Embryonic facial prominence (tissue), 1 donor: ENCODE measurements at regions not wholly inside any gene's neighbourhood (a gene's known extent, or its start where the extent isn't known, plus 50 kb on each side); places are given as distances from the start of the nearest gene placed in this dataset.
"Not testable (repeated sequence)": the region's sequence is repeated elsewhere in the genome, so short reads cannot be mapped to it uniquely, and the experiment has no call there.

Experiments
- DNase-seq: peaks from one replicate; pipeline ENCODE4 v3.0.0-alpha.2; 2016; ENCODE audit errors: extremely low spot score

DNA sequence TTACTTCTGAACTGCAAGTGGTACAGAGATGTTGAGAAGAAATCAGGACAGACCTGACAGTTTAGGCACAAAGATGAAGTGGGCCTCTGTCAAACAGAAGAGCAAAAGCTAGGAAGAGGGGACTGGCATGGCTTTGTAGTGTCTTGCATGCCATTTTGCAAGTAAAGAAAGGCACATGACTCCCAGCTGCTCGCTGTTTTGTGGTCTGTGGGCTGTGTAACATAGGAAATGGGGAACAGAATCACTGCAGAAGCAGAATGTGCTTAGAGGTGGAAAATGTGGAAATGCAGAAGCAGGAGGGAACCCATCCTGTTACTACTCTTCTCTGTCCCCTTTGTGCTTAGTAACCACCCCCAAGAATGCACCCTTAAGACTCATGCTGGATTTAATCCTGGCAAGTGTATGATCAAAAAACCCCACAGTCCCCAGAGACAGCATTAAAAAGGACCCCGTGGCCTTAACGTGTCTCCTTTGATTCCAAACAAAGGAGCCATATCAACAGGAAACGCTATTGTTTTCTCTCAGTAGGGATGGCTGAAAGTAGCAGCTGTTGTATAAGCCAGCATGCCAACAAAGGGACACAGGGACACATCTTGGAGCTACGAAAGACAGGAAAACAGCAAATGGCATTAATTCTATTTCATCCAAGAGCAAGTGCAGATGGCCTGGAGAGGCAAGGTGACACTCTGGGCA is 177.6 kb upstream of the GLRA2 start:
- DNase-seq: no peak

DNA sequence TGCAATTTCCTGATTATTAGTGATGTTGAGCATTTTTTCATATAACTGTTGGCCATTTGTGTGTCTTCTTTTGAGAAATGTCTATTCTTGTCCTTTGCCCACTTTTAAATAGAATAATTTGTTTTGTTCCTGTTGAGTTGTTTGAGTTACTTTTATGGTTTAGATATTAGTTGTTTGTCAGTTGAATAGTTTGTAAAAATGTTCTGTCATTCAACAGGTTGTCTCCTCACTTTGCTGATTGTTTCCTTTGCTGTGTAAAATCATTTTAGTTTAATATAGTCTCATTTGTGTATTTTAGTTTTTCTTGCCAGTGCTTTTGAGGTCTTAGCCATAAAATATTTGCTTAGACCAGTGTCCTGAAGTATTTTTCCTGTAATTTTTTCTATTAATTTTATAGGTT is 181.8 kb upstream of the GLRA2 start:
- no peak for DNase-seq

DNA sequence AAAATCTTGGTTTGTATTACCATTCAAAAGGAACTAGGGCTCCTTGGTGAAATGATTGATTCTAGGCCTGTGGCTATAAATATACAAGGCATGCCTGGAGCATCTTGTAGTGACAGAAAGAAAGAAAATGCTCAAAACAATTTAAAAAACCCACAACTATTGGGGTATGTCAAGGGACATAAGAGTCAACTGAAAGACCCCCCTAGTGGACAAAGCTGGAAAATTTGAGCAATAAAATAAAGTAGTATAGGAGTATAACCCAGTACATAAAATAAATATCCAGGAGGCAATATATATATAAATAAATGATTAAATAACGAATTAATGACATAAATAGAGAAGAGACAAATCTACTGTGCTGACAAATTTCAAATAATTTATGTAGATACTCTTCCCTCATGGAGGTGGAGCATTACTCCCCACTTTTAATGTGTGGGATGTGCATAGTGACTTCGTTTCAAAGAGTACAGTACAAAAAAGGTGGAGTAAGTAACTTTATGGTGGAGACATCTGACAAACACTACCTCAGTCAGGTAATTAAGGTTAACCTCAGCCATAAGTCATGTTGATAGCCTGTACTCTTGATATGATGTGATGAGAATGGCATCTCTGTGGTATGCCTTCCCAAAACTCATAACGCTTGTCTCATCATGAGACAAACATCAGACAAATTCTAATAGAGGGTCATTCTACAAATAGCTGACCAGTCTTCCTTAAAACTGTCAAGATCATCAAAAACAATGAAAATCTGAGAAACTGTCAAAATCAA is 185.0 kb upstream of the GLRA2 start:
- no peak for DNase-seq

DNA sequence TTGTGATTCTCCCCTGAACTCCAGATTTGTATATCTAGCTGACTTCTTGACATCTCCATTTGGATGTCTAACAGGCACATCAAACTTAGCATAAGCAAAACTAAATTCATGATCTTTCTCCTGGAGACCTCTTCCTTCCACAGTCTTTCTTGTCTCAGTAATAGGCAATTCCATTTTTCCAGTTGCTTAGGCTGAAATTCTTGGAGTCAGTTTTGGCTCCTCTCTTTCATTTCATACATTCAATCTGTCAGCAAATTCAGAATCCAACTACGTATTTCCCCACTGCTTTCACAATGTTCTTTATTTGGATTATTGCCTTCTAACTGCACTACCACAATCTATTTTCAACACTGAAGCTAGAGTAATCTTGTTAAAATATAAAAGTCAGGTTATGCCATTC is 219.9 kb upstream of the GLRA2 start:
- no peak for DNase-seq

DNA sequence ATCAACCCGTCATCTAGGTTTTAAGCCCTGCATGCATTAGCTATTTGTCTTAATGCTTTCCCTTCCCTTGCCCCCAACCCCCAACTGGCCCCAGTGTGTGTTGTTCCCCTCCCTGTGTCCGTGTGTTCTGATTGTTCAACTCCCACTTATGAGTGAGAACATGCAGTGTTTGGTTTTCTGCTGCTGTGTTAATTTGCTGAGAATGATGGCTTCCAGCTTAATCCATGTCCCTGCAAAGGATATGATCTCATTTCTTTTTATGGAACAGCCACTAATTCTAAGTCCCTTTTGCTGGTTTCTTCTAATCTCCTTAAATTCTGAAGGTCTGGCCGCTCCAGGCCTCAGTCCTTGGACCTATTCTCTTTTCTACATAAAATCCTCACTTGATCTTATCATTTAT is 220.4 kb upstream of the GLRA2 start:
- DNase-seq: not testable (repeated sequence)

DNA sequence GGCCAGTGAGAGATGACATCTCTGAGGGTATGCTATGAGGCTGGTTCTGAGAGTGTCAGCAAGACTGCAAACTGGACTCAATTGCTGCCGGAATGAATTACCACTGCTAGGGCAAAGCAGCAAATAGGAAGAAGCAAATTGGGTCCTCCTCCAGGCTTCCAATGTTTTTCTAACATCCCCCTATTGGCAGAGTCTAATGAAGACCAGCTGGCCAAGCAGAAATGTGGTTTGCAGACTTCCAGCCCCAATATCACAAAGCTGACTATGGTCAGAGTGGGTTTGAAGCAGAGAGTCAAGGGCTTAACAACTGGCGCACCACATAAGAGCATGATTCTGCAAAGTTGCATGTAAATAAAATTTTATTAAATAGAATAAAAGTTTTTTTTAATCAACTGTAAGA is 225.4 kb upstream of the GLRA2 start:
- no peak for DNase-seq

DNA sequence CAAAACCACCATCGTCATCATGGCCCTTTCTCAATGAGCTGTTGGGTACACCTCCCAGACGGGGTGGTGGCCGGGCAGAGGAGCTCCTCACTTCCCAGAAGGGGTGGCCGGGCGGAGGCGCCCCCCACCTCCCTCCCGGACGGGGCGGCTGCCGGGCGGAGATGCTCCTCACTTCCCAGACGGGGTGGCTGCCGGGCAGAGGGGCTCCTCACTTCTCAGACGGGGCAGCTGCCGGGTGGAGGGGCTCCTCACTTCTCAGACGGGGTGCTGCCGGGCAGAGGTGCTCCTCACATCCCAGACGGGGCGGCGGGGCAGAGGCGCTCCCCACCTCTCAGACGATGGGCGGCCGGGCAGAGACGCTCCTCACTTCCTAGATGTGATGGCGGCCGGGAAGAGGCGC is 226.8 kb upstream of the GLRA2 start:
- DNase-seq: not testable (repeated sequence)

DNA sequence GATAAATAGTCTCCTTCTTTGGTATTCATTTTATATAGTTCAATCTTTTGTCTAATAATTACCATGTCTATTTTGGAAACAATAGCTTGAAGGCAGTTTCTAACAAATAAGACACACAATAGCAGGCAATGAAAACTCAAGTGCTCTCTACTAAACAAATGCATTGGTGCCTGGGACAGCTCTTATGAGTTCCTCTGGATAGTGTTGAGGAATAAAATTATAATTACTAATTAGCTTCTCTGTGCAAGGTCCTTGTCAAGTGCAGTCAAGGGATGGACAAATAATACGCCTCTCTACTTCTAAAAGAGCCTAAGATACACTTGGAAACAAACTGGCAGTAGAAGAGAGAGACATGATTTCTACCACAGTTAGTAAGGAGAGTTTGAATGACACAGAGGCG is 229.0 kb upstream of the GLRA2 start:
- no peak for DNase-seq

DNA sequence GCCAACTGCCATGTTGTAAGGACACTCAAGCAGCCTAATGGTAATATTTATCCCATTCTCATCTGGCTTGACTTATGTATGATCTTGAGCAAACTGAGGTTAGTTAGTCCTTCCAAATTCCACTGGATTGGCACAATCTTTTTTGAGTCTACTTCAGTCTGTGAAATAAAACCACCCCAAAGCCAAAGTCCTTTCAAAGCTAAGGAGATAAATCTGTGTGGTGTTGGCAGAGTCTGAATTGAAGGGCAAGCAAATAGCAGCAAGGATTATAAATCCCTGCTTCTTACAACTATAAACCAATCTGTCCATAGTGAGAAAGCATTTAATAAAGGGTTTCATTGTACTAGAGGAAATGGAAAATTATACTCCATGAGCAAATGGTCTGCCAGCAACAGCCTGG is 233.9 kb upstream of the GLRA2 start:
- no peak for DNase-seq

DNA sequence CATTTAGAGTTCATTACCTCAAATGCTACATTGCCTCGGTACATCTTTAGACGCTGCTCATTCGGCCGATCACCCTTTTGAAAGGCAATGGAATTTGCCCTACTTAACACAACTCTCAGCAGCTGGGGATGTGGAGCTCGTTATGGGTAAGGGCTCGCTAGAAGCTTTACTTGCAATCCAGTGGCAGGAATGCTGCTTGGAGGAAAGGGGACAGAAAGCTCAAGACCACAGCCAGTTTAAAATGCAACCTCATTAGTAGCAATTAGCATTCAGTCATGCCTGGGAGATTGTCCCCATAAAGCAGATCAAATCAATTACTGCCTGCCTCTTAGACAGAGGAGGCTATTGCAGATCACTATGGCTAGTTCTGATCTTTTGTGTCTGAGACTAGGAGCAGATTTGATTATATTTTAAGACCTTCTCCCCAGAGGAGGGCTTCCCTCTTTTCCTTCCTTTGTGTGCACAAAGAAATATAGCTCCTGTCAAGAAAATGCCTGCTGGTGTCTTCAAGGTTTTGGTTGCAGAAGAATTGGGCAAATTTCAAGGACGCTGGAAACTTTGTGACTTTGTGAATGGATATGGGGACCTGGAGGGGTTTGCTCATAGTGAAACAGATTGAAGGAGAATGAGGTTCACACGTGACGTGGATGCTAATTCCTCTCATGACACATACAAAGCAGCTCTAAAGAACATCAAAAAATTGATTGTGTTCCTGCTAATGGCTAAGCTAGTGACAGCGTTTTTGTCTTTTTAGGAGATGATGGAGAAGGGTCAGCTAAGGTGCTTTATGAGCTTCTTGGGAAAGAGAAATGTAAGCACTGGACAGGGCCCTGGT is 237.5 kb upstream of the GLRA2 start:
- DNase-seq: no peak

DNA sequence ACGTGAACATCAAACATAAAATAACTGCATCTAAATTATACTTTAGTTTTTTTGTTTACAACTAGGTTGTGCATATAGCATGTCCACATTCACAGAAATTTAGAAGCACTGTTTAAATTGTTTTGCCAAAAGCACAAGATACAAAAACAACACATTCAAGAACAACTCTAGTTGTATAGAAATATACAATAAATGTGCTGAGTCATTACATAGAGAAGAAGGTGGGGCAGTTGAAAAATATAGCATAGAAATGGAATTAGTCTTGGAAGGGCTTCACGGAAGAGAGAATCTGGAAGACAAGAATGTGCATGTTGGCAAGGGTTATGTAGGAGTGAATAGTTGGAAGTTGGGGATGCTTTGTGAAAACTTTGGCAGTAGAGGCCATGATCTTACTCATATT is 239.0 kb upstream of the GLRA2 start:
- no peak for DNase-seq

DNA sequence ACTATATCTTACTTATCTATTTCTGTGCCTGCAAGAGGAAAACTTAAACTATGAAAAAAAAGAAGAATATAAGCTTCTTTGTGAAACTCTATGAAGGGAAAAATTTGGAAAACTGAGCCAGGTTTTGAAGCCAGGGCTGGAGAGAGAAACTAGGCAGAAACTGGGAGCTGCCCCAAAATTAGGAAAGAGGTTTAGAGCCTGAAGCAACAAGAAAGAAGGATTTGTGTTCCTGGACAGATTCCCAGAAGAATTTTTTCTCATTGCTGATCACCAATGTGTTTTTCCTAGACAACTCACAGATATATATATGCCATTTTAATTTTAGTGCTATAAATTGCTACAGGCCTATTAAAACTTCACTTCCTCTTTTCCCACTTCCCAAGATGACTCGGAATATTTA is 245.0 kb upstream of the GEMIN8 start:
- no peak for DNase-seq

DNA sequence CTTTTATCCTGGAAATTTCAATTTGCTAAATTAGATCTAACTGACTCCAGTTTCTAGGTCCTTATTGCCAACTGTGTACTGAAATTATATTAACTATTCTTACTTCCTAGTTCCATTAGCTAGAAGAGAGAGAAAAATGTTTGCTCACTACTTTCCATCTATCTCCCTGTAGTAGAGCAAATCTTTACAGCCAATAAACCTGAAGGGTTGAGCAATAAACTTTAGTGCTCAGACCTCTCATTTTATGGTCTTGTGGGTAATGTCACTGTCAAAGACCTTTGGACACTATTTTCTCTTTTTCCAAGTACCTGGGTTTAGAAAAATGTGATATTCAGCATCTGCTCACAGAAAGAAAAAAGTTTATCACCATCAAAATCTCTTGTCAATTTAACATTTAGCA is 237.5 kb upstream of the GEMIN8 start:
- no peak for DNase-seq

DNA sequence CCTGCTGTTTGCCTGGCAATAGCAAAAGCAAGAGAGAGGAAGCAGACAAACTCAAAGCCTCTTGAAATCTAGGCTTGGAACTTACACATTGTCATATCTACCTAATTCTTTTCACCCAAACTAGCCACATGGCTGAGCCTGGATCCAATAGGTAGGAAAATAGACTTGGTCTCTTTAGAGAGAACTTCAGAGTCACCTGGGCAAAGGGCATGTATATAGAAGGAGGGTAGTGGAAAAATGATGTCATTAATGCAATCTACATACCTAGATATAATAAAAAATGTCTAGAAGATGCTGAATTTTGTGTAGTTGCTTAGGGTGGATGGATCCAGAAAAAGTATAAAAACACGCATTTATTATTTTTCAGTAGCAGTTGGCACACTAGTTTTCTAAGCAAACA is 237.0 kb upstream of the GEMIN8 start:
- no peak for DNase-seq

DNA sequence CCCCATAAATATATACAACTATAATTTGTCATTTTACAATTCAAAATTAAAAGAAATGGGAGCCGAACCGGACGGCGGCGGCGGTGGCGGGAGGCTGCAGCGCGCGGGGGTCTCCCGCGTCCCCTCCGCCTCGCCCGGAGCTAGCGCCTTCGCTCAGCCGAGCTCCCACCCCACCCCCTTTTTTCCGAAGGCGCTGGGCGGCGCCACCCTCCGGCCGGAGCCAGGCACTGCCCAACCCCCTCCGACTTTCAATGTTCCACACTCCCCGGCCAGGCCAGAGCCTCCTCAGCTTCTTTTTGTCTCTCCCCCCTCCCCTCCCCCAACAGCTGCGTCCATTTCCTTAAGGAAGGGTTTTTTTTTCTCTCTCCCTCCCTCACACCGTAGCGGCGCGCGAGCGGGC is 214.1 kb upstream of the GEMIN8 start:
- no peak for DNase-seq

DNA sequence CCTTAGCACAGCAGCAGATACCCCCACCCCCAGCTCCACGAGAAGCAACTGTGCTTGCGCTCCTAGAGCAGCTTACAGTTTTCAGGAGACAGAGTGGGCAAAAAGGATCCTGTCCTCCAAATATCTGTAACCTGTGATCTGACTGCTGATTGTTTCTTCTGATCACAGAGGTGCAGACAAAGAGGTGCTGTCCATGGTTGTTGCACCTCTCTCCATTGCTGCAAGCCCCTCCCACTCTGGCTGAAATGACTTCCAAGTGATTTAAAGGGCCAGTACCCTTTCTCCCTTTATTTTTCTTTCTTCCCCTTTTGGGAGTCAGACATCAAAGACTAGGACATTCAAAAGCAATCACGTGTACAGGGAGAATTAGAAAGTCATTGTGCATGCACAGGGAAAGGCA is 205.3 kb upstream of the GEMIN8 start:
- no peak for DNase-seq

DNA sequence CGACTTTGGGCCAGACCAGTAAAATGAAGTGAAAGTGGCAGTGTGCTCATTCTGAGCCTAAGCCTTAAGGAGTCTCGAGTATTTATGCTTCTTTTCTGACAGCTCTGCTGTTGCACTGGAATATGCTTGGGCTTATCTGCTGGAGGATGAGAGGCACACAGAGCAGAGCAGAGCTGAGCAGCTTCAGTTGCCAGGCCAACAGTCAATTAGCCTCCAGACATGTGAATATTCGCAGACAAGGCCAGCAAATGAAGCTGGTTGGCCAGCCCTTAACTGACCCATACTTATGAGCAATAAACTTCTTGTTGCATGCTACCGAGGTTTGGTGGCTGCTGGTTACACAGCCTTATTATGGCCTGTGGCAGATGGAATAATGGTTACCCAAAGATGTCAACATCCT is 203.0 kb upstream of the GEMIN8 start:
- no peak for DNase-seq

DNA sequence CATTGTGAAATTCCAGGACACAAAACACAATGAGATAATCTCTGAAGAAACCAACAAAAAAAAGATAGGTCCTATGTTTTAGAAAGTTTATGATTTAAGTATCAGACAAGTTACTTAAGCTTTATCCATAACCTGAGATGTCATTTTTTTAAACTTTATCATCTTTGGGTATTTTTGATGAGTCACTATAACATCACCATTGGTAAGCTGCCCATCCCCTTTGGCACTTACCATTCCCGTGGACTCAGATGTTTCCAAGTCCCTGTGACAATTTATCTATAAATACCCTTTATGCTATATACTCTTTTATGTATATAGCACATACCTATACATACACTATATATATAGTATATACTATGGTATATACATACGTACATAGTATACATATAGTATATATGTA is 198.9 kb upstream of the GEMIN8 start:
- DNase-seq: no peak

DNA sequence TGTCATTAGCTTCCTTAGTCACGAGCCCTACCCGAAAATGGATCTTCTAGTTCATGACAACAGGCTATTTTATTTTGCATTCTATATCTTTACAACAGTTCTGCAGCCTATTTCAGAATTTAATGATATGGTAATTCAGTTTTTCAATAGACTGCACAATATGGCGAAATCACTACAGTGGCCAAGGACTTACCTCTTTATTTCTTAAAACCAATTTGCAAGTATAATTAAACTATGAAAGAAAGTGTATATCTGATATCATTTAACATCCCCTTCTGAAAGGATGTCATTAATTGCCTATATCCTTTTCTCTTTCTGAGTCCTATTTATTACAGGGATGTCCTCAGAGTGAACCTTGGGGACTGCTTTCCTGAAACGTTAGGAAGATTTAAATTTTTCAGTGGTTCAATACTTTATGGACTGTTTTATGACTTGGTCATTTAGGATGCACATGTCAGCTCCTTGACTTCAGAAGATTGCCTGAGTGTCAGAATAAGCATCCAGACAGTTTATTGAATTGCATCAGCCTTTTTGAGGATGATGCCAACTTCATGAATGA is 190.8 kb upstream of the GEMIN8 start:
- no peak for DNase-seq

DNA sequence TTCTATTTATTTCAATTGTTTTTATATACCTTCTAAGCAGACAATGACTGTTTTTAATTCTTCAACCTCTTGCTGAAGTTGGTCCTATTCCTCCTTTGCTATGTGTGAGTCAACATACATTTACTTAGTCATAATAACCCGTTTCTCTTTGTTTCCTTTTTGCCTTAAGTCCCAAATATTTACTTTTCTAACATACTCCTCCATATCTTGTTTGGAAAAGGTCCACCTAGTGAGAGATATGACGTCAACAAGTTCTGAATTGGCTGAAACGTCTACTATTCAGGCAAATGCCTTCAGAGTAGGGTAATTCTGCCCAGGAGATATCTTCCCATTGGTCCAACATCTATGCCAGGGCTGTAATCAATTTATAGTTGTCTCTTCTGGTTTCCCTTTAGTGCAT is 179.3 kb upstream of the GEMIN8 start:
- no peak for DNase-seq

DNA sequence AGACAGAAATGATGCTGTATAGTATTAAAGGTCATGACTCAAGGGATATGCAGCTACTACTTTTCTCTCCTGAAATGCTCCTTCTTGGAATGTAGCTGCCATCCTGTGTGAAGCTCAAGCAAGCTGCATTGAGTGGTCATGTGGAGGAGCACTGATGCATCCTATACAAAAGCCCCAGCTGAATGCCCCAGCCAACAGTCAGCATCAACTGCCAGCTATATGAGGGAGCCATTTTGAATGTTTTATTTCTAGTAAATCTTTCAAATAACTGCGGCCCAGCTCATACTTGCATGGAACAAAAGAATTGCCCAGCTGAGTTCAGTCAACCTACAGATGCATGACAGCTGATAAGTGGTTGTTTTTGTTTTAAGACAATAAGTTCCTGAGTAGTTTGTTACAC is 165.0 kb upstream of the GEMIN8 start:
- DNase-seq: no peak

DNA sequence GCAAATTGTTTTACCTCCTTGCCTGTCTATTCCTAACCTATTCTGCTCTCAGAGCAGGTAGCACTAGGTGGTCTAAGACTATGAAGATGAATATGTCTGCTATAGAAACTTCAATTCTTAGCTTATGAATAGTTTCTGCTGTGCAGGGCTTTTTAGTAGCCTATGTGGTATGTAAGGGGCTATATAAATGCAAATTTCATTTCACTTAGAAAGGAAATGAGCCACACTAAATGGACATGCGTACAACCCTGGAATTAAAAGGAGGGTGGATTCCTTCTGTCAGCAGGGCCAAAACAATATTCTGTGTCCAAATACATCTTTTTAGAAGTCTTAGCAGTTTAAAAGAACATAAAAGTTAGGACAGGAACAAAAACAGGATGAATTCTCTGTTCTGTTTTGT is 163.9 kb upstream of the GEMIN8 start:
- no peak for DNase-seq

DNA sequence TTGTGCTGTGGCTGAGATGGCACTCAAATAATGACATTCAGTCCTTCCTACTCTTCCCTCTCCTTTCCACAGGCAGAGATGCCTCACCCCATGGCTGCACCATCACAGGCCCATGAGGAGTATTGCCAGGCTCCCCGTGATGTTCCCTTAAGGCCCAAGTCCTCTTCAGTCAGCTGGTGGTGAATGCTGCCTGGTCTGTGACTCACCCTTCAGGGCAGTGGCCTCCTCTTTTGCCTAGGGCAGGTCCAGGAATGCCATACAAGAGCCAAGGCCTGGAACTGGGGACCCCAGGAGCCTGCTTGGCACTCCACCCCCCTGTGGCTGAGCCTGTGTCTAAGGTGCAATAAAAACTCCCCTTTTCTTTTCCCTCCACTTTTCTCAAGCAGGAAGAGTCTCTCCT is 144.2 kb upstream of the GEMIN8 start:
- no peak for DNase-seq
